ENCODE measurements at regions not wholly inside any gene's neighbourhood (a gene's known extent, or its start where the extent isn't known, plus 50 kb on each side); places are given as distances from the start of the nearest gene placed in this dataset.

- Mint-ChIP-seq H3K27ac (no peak overlapping the region), H3K4me3 (no peak overlapping the region), H3K4me1 (ENCODE audit: low read depth) (no peaks in the 10 kb centered on the region), H3K36me3 (ENCODE audit: low read depth) (no peaks in the 10 kb centered on the region), H3K27me3 (ENCODE audit: insufficient read depth) (peaks cover 1% of the 10 kb centered on the region; the same call in 1 of the 2 replicates), H3K9me3 (peaks cover 19% of the 10 kb centered on the region)
- no peak for DNase-seq
- TF ChIP-seq CTCF (IDR thresholded peaks at IDR 0.05) = no peak
These were observed 468.5 kb downstream of the TMEM232 start for GRCh38 chr5:110257971-110258370.

- TF ChIP-seq CTCF (IDR thresholded peaks at IDR 0.05) = no peak
- Mint-ChIP-seq H3K27ac (no peak overlapping the region), H3K4me3 (no peak overlapping the region), H3K27me3 (ENCODE audit: insufficient read depth) (peaks cover 1% of the 10 kb centered on the region; the same call in 1 of the 2 replicates), H3K36me3 (ENCODE audit: low read depth) (no peaks in the 10 kb centered on the region), H3K9me3 (peaks cover 22% of the 10 kb centered on the region), H3K4me1 (ENCODE audit: low read depth) (no peaks in the 10 kb centered on the region)
- no peak for DNase-seq
These were observed 467.8 kb downstream of the TMEM232 start for GRCh38 chr5:110258460-110259216.

GRCh38 chr5:110262749-110263148 is 463.7 kb downstream of the TMEM232 start:
- DNase-seq = no peak
- H3K27me3 Mint-ChIP-seq (ENCODE audit: insufficient read depth) = peaks cover 3% of the 10 kb centered on the region; the same call in 1 of the 2 replicates
- peaks cover 32% of the 10 kb centered on the region for H3K9me3 Mint-ChIP-seq
- no peaks in the 10 kb centered on the region for H3K4me1 Mint-ChIP-seq (ENCODE audit: low read depth)
- H3K36me3 Mint-ChIP-seq (ENCODE audit: low read depth) = no peaks in the 10 kb centered on the region; the same call in 1 of the 2 replicates
- no peak overlapping the region for H3K27ac Mint-ChIP-seq
- no peak overlapping the region for H3K4me3 Mint-ChIP-seq
- no peak for TF ChIP-seq CTCF (IDR thresholded peaks at IDR 0.05)

GRCh38 chr5:110264661-110265060 is 461.8 kb downstream of the TMEM232 start:
- TF ChIP-seq CTCF (IDR thresholded peaks at IDR 0.05) = no peak
- peaks cover 39% of the 10 kb centered on the region for H3K9me3 Mint-ChIP-seq
- H3K27ac Mint-ChIP-seq = no peak overlapping the region
- peaks cover 3% of the 10 kb centered on the region; the same call in 1 of the 2 replicates for H3K27me3 Mint-ChIP-seq (ENCODE audit: insufficient read depth)
- no peak overlapping the region for H3K4me3 Mint-ChIP-seq
- no peak for DNase-seq
- H3K4me1 Mint-ChIP-seq (ENCODE audit: low read depth) = no peaks in the 10 kb centered on the region
- no peaks in the 10 kb centered on the region; the same call in 1 of the 2 replicates for H3K36me3 Mint-ChIP-seq (ENCODE audit: low read depth)

- peaks cover 42% of the 10 kb centered on the region for H3K9me3 Mint-ChIP-seq
- H3K36me3 Mint-ChIP-seq (ENCODE audit: low read depth) = no peaks in the 10 kb centered on the region; the same call in 1 of the 2 replicates
- peaks cover 3% of the 10 kb centered on the region; the same call in 1 of the 2 replicates for H3K27me3 Mint-ChIP-seq (ENCODE audit: insufficient read depth)
- H3K27ac Mint-ChIP-seq = no peak overlapping the region
- no peak for DNase-seq
- no peak for TF ChIP-seq CTCF (IDR thresholded peaks at IDR 0.05)
- no peak overlapping the region for H3K4me3 Mint-ChIP-seq
- H3K4me1 Mint-ChIP-seq (ENCODE audit: low read depth) = no peaks in the 10 kb centered on the region
These were observed 461.3 kb downstream of the TMEM232 start for GRCh38 chr5:110265162-110265561.

All from HFFc6 (cell line).